H1 (cell line): ENCODE measurements at regions not wholly inside any gene's neighbourhood (a gene's known extent, or its start where the extent isn't known, plus 50 kb on each side); places are given as distances from the start of the nearest gene placed in this dataset.

Experiments
- ATF2 ChIP-seq: IDR thresholded peaks from 2 replicates; pipeline ENCODE4 v1.6.1; 2012; ENCODE audit warnings: low read length, inconsistent platforms
- NRF1 ChIP-seq: IDR thresholded peaks from 2 replicates; pipeline ENCODE4 v1.6.1; 2011; ENCODE audit warnings: mild to moderate bottlenecking, low read depth, low read length, improper control_type of control experiment

- TF ChIP-seq ATF2 (no peak), NRF1 (no peak)
These were observed 180.7 kb upstream of the PFKP start (continued) for GRCh38 chr10:2886662-2887061.
